HL-60 (cell line): ENCODE measurements at regions not wholly inside any gene's neighbourhood (a gene's known extent, or its start where the extent isn't known, plus 50 kb on each side); places are given as distances from the start of the nearest gene placed in this dataset.

Source experiments
- GABPA ChIP-seq: IDR thresholded peaks from 2 replicates; pipeline ENCODE4 v1.6.1; 2012; ENCODE audit warnings: low read depth
- POLR2AphosphoS5 ChIP-seq: IDR thresholded peaks from 2 replicates; pipeline ENCODE4 v1.6.1; 2012; ENCODE audit warnings: low read depth
- SPI1 ChIP-seq: IDR thresholded peaks from 2 replicates; pipeline ENCODE4 v1.6.1; 2012; ENCODE audit warnings: low read depth, mild to moderate bottlenecking, borderline replicate concordance
- TF ChIP-seq, protein P1 (sequence below): IDR thresholded peaks from 2 replicates; pipeline ENCODE4 v1.6.1; 2012; ENCODE audit warnings: low read depth; ENCODE audit not compliant: insufficient replicate concordance
- TF ChIP-seq, protein P2 (sequence below): IDR thresholded peaks from one replicate; pipeline ENCODE4 v1.5.1; 2011; ENCODE audit warnings: low read length, control low read depth, inconsistent platforms; ENCODE audit not compliant: insufficient read depth

DNA sequence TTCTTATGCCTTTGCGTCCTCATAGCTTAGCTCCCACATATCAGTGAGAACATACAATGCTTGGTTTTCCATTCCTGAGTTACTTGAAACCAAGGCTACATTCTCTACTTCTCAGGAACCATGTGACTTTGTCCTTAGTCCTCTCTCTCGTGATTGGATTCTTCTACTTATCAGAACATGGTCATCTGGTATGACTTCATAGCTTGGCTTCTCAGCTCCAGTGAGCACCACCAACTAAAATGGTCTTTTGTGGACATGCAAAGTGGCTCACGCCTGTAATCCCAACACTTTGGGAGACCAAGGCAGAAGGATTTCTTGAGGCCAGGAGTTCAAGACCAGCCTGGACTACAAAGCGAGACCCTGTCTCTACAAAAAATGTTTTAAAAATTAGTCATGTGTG is 81.2 kb upstream of the NIPBL start:
- TF ChIP-seq POLR2AphosphoS5 (no peak), GABPA (no peak), SPI1 (no peak)
- TF ChIP-seq, protein P1, sequence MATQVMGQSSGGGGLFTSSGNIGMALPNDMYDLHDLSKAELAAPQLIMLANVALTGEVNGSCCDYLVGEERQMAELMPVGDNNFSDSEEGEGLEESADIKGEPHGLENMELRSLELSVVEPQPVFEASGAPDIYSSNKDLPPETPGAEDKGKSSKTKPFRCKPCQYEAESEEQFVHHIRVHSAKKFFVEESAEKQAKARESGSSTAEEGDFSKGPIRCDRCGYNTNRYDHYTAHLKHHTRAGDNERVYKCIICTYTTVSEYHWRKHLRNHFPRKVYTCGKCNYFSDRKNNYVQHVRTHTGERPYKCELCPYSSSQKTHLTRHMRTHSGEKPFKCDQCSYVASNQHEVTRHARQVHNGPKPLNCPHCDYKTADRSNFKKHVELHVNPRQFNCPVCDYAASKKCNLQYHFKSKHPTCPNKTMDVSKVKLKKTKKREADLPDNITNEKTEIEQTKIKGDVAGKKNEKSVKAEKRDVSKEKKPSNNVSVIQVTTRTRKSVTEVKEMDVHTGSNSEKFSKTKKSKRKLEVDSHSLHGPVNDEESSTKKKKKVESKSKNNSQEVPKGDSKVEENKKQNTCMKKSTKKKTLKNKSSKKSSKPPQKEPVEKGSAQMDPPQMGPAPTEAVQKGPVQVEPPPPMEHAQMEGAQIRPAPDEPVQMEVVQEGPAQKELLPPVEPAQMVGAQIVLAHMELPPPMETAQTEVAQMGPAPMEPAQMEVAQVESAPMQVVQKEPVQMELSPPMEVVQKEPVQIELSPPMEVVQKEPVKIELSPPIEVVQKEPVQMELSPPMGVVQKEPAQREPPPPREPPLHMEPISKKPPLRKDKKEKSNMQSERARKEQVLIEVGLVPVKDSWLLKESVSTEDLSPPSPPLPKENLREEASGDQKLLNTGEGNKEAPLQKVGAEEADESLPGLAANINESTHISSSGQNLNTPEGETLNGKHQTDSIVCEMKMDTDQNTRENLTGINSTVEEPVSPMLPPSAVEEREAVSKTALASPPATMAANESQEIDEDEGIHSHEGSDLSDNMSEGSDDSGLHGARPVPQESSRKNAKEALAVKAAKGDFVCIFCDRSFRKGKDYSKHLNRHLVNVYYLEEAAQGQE = no peak
- TF ChIP-seq, protein P2, sequence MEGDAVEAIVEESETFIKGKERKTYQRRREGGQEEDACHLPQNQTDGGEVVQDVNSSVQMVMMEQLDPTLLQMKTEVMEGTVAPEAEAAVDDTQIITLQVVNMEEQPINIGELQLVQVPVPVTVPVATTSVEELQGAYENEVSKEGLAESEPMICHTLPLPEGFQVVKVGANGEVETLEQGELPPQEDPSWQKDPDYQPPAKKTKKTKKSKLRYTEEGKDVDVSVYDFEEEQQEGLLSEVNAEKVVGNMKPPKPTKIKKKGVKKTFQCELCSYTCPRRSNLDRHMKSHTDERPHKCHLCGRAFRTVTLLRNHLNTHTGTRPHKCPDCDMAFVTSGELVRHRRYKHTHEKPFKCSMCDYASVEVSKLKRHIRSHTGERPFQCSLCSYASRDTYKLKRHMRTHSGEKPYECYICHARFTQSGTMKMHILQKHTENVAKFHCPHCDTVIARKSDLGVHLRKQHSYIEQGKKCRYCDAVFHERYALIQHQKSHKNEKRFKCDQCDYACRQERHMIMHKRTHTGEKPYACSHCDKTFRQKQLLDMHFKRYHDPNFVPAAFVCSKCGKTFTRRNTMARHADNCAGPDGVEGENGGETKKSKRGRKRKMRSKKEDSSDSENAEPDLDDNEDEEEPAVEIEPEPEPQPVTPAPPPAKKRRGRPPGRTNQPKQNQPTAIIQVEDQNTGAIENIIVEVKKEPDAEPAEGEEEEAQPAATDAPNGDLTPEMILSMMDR = no peak
